PC-3 (cell line): ENCODE measurements at regions not wholly inside any gene's neighbourhood (a gene's known extent, or its start where the extent isn't known, plus 50 kb on each side); places are given as distances from the start of the nearest gene placed in this dataset.

ENCODE experiments used
- ATAC-seq: fragments of 200-7000 bp; cut with Tn5 transposase; 2 replicates; pipeline ENCODE4 v1.9.1; 2020; ENCODE audit warnings: mild to moderate bottlenecking, moderate library complexity
- BruUV-seq: library from RNA; stranded (reverse); fragments of 400-500 nt; replicated peaks from 2 replicates; lab custom pipeline; 2021; lab: Mats Ljungman, UMichigan
- CTCF ChIA-PET: fragments of 300-600 bp; sonication (Branson Sonifier 250); formaldehyde crosslinking; loops from one replicate; lab custom pipeline; 2022; ENCODE audit warnings: antibody characterized with exemption; lab: Charles Lee
- POLR2A ChIA-PET: fragments of 300-600 bp; sonication (Branson Sonifier 250); formaldehyde crosslinking; loops from one replicate; lab custom pipeline; 2022; ENCODE audit warnings: antibody characterized with exemption; ENCODE audit not compliant: unreplicated experiment; lab: Charles Lee
- DNase-seq: peaks from one replicate; pipeline ENCODE4 v3.0.0-alpha.2; 2015
- H2AFZ ChIP-seq: fragments of 300-600 bp; sonication (generic); 2 replicates; pipeline ENCODE4 v1.6.0; 2016; ENCODE audit warnings: antibody characterized with exemption, low read length
- H3F3A ChIP-seq: fragments of 300-600 bp; sonication (generic); one replicate; pipeline ENCODE4 v1.6.0; 2017; ENCODE audit warnings: antibody characterized with exemption, low read length, control low read depth, mild to moderate bottlenecking; ENCODE audit not compliant: unreplicated experiment
- H3K27ac ChIP-seq: fragments of 300-600 bp; sonication (generic); 2 replicates; pipeline ENCODE4 v1.5.1; 2016; ENCODE audit warnings: mild to moderate bottlenecking, low read length
- H3K27me3 ChIP-seq: fragments of 300-600 bp; sonication (generic); 2 replicates; pipeline ENCODE4 v1.6.1; 2016; ENCODE audit warnings: low read length, mixed read lengths
- H3K36me3 ChIP-seq: fragments of 300-600 bp; sonication (generic); 2 replicates; pipeline ENCODE4 v1.6.1; 2016; ENCODE audit warnings: low read depth, mixed run types, low read length, mixed read lengths
- H3K4me1 ChIP-seq: fragments of 300-600 bp; sonication (generic); 2 replicates; pipeline ENCODE4 v1.5.1; 2016; ENCODE audit warnings: low read length; ENCODE audit not compliant: insufficient read depth
- H3K4me2 ChIP-seq: fragments of 300-600 bp; sonication (generic); 2 replicates; pipeline ENCODE4 v1.6.0; 2016; ENCODE audit warnings: low read length
- H3K4me3 ChIP-seq: fragments of 300-600 bp; sonication (generic); 2 replicates; pipeline ENCODE4 v1.5.1; 2016; ENCODE audit warnings: mild to moderate bottlenecking, low read length, mixed read lengths
- H3K79me2 ChIP-seq: fragments of 300-600 bp; sonication (generic); 2 replicates; pipeline ENCODE4 v1.6.1; 2017; ENCODE audit warnings: low read length, mixed read lengths
- H3K9ac ChIP-seq: fragments of 300-600 bp; sonication (generic); 2 replicates; pipeline ENCODE4 v1.6.0; 2016; ENCODE audit warnings: mild to moderate bottlenecking, low read length
- H3K9me2 ChIP-seq: fragments of 300-600 bp; sonication (generic); replicated peaks from 2 replicates; pipeline ENCODE4 v1.6.1; 2016; ENCODE audit warnings: mixed run types, low read length, mixed read lengths
- H3K9me3 ChIP-seq: fragments of 300-600 bp; sonication (generic); 2 replicates; pipeline ENCODE4 v1.6.1; 2016; ENCODE audit warnings: low read length, mixed read lengths
- H4K20me1 ChIP-seq: fragments of 300-600 bp; sonication (generic); 2 replicates; pipeline ENCODE4 v1.6.1; 2016; ENCODE audit warnings: low read length, mixed read lengths
- EZH2 ChIP-seq: fragments of 300-600 bp; sonication (generic); IDR thresholded peaks from one replicate; pipeline ENCODE4 v1.6.1; 2017; ENCODE audit warnings: antibody characterized with exemption, mild to moderate bottlenecking, low read length; ENCODE audit not compliant: unreplicated experiment
- EZH2phosphoT487 ChIP-seq: fragments of 300-600 bp; sonication (generic); IDR thresholded peaks from 2 replicates; pipeline ENCODE4 v1.6.1; 2018; ENCODE audit warnings: mild to moderate bottlenecking, antibody characterized with exemption, low read length, borderline replicate concordance
- intact Hi-C: fragments of 100-400 bp; cut with micrococcal nuclease; formaldehyde crosslinking; loops from 2 replicates; pipeline ENCODE4 v1.9.0; 2023
- TF ChIP-seq, protein P1 (sequence below): fragments of 300-600 bp; sonication (generic); conservative IDR thresholded peaks from 2 replicates; pipeline ENCODE4 v1.5.1; 2017; ENCODE audit warnings: antibody characterized with exemption, low read depth, mild to moderate bottlenecking, low read length

DNA sequence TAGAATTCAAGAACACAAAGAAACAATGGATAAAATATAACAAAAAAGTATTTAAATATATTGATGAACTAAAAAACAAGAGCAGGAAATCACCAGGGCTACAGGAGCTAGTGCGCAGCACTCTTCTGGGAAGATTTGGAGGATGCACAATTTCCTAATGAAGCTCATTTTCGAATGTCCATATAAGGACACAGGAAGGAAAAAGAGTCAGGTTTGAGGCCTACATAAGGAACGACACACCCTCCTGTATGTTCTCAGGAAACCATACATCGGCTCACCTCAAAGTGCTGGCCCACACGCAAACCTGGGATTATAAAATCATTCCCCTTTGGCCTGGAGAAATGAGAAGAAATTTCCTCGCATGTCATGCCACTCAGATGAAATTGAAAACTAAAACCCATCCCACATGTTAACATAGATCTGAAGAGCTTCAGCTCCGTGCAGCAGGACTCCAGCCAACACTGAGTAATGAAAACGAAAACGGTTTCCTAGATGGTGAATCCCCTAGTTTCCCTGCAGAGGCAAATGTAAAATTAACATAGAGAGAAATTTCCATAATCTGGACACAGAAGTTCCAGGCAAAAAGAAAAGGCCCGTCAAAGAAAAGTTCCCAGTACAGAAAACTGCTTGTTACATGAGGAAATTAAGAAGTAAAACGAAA is 825.8 kb downstream of the SOCS6 start:
- peak overlapping the region; percentile 79 for H3K4me2 ChIP-seq
- H3K4me1 ChIP-seq = no peaks in the 10 kb centered on the region
- H3K9me3 ChIP-seq = no peaks in the 10 kb centered on the region
- intact Hi-C loops = no loop called here
- H3K9ac ChIP-seq = no peak overlapping the region
- H3K27ac ChIP-seq = no peak overlapping the region
- no peaks in the 10 kb centered on the region for H3K27me3 ChIP-seq
- DNase-seq (no peak), ATAC-seq (peak; percentile 37)
- peak overlapping the region; percentile 75 for H2AFZ ChIP-seq
- no TSS peak for BruUV-seq
- POLR2A ChIA-PET = no interaction called here
- H3K79me2 ChIP-seq = no peaks in the 10 kb centered on the region
- H3K9me2 ChIP-seq = no peaks in the 10 kb centered on the region
- CTCF ChIA-PET = no interaction called here
- H3K4me3 ChIP-seq = peak overlapping the region; percentile 58
- no peaks in the 10 kb centered on the region for H3K36me3 ChIP-seq
- no peaks in the 10 kb centered on the region for H4K20me1 ChIP-seq
- no peaks in the 10 kb centered on the region for H3F3A ChIP-seq
- TF ChIP-seq EZH2 (no peak), EZH2phosphoT487 (no peak)
- TF ChIP-seq, protein P1, sequence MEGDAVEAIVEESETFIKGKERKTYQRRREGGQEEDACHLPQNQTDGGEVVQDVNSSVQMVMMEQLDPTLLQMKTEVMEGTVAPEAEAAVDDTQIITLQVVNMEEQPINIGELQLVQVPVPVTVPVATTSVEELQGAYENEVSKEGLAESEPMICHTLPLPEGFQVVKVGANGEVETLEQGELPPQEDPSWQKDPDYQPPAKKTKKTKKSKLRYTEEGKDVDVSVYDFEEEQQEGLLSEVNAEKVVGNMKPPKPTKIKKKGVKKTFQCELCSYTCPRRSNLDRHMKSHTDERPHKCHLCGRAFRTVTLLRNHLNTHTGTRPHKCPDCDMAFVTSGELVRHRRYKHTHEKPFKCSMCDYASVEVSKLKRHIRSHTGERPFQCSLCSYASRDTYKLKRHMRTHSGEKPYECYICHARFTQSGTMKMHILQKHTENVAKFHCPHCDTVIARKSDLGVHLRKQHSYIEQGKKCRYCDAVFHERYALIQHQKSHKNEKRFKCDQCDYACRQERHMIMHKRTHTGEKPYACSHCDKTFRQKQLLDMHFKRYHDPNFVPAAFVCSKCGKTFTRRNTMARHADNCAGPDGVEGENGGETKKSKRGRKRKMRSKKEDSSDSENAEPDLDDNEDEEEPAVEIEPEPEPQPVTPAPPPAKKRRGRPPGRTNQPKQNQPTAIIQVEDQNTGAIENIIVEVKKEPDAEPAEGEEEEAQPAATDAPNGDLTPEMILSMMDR = no peak

DNA sequence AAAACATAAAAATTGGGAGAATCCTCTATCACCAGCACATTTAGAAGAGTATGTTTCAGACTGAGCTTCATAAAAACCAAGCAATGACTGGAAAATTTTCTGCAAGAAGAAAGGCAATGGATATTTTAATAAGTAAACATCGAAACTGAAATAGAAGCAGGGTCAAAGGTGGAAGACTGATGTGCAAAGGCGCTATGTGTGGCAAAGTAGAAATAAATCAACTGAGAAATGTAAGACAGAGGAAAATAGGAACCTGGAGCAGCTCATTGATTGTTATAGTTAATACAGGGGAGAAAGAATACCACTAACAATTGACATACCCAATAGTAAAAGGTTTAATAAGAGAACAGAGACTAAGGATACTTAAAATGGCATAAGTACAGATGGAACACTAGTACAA is 818.4 kb downstream of the SOCS6 start:
- H3K79me2 ChIP-seq = no peaks in the 10 kb centered on the region
- H3K4me2 ChIP-seq = no peak overlapping the region
- ATAC-seq = no peak
- ChIA-PET CTCF (no interaction called here), POLR2A (no interaction called here)
- BruUV-seq = no TSS peak
- H4K20me1 ChIP-seq = no peaks in the 10 kb centered on the region
- no peaks in the 10 kb centered on the region for H3K36me3 ChIP-seq
- no peak overlapping the region for H2AFZ ChIP-seq
- TF ChIP-seq, protein P1 = no peak
- no peak for TF ChIP-seq EZH2phosphoT487
- H3F3A ChIP-seq = no peaks in the 10 kb centered on the region
- no peak overlapping the region for H3K4me3 ChIP-seq
- no peaks in the 10 kb centered on the region for H3K9me3 ChIP-seq
- no peaks in the 10 kb centered on the region for H3K27me3 ChIP-seq
- no peak overlapping the region for H3K9ac ChIP-seq
- intact Hi-C loops = no loop called here
- no peak for DNase-seq
- H3K9me2 ChIP-seq = no peaks in the 10 kb centered on the region
- no peaks in the 10 kb centered on the region for H3K4me1 ChIP-seq
- no peak overlapping the region for H3K27ac ChIP-seq

DNA sequence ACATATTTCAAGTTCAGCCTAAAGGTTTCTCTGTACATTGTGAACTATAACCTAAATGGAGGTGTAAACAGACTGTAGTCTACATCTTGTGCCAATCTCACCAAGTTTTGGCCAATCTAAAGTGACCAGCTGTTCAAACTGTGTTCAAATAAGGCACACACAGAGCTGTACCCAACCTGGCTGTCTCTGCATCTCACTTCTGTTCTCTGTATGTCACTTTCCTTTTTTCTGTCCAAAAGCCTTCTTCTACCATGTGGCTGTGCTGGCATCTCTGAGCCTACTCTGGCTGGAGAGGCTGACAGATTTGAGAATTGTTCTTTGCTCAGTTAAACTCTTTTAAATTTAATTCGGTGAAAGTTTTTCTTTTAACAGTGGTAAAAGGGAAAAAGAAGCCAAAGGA is 817.9 kb downstream of the SOCS6 start:
- Histone ChIP-seq H4K20me1 (no peaks in the 10 kb centered on the region), H3K9me2 (no peaks in the 10 kb centered on the region), H3K27me3 (no peaks in the 10 kb centered on the region), H3K9ac (no peak overlapping the region), H3K79me2 (no peaks in the 10 kb centered on the region), H2AFZ (no peak overlapping the region), H3K4me1 (no peaks in the 10 kb centered on the region), H3K27ac (no peak overlapping the region), H3K9me3 (no peaks in the 10 kb centered on the region), H3K4me2 (no peak overlapping the region), H3K36me3 (no peaks in the 10 kb centered on the region), H3F3A (no peaks in the 10 kb centered on the region), H3K4me3 (no peak overlapping the region)
- no TSS peak for BruUV-seq
- intact Hi-C loops = no loop called here
- TF ChIP-seq EZH2phosphoT487 (no peak), EZH2 (no peak)
- TF ChIP-seq, protein P1 = no peak
- ChIA-PET CTCF (no interaction called here), POLR2A (no interaction called here)
- ATAC-seq (no peak), DNase-seq (no peak)
